ENCODE measurements at regions not wholly inside any gene's neighbourhood (a gene's known extent, or its start where the extent isn't known, plus 50 kb on each side); places are given as distances from the start of the nearest gene placed in this dataset.

- no peak for TF ChIP-seq RFXAP (CRISPR knock-in tag; IDR thresholded peaks at IDR 0.05; ENCODE audit: borderline replicate concordance)
- TF ChIP-seq ARHGAP35 (CRISPR knock-in tag; IDR thresholded peaks at IDR 0.05; ENCODE audit: borderline replicate concordance), result no peak
- TF ChIP-seq MYPOP (CRISPR knock-in tag; IDR thresholded peaks at IDR 0.05), result no peak
- TF ChIP-seq AKAP8 (CRISPR knock-in tag; IDR thresholded peaks at IDR 0.05), result no peak
- TF ChIP-seq ATF4 (CRISPR knock-in tag; IDR thresholded peaks at IDR 0.05), result no peak
- no peak for TF ChIP-seq ZBTB46 (CRISPR knock-in tag; IDR thresholded peaks at IDR 0.05; ENCODE audit: borderline replicate concordance)
- no peak for TF ChIP-seq ETV6 (CRISPR knock-in tag; conservative IDR thresholded peaks at IDR 0.05)
- no peak for TF ChIP-seq DMTF1 (CRISPR knock-in tag; IDR thresholded peaks at IDR 0.05)
- no peak for TF ChIP-seq ZNF7 (CRISPR knock-in tag; IDR thresholded peaks at IDR 0.05)
- TF ChIP-seq ZC3H13 (CRISPR knock-in tag; IDR thresholded peaks at IDR 0.05), result no peak
- no peak for TF ChIP-seq HIVEP1 (CRISPR knock-in tag; IDR thresholded peaks at IDR 0.05)
- no peak for TF ChIP-seq LCORL (IDR thresholded peaks at IDR 0.05)
- TF ChIP-seq LCORL (CRISPR knock-in tag; IDR thresholded peaks at IDR 0.05), result no peak
- TF ChIP-seq ZBED4 (CRISPR knock-in tag; IDR thresholded peaks at IDR 0.05; ENCODE audit: borderline replicate concordance), result no peak
- Histone ChIP-seq H3K36me3 (replicated peaks in 1 of 2; ENCODE audit: control insufficient read depth in 1 of 2, insufficient read depth in 2 of 2, low read length in 2 of 2) (no peaks in the 10 kb centered on the region), H4K20me1 (ENCODE audit: insufficient read depth, low read length) (no peaks in the 10 kb centered on the region), H3K9me3 (ENCODE audit: low read length) (no peaks in the 10 kb centered on the region), H3K27me3 (ENCODE audit: control insufficient read depth in 1 of 2, insufficient read depth in 2 of 2, low read length in 2 of 2) (no peaks in the 10 kb centered on the region), H2AFZ (ENCODE audit: low read length) (no peak overlapping the region), H3K27ac (ENCODE audit: extremely low read length, insufficient read depth, low read length) (no peak overlapping the region), H3K9ac (ENCODE audit: insufficient read depth, low read depth, low read length) (no peak overlapping the region), H3K4me3 (replicated peaks in 1 of 3; ENCODE audit: insufficient read depth in 1 of 3, low read depth in 2 of 3, low read length in 3 of 3) (no peak overlapping the region), H3K4me2 (ENCODE audit: low read depth, low read length) (no peak overlapping the region), H3K79me2 (ENCODE audit: insufficient read depth, low read length) (no peaks in the 10 kb centered on the region), H3K4me1 (ENCODE audit: insufficient read depth, low read length) (no peaks in the 10 kb centered on the region)
- POLR2A ChIA-PET, result interaction anchor here (0.6 kb wide), 1 partner anchor 21 kb away, joined by 3 read pairs; no protein-coding TSS in a partner anchor
- 70% methylated on average over 1 of the region's 1 CpG for WGBS (ENCODE audit: low lambda C conversion rate)
- CTCF ChIA-PET (ENCODE audit: low intra/inter-chr PET ratio, low total read pairs), result no interaction called here
- ATAC-seq, result no peak
- no TSS peak for BruUV-seq (replicated peaks)
- in situ Hi-C loops (cut with HindIII; ENCODE audit: extremely low pct_ligation_motif_present, low pct_unique_long_range_greater_than_20kb) (loop anchor here (25.0 kb wide), 1 partner anchor 501 kb away; no protein-coding TSS in a partner anchor), intact Hi-C loops (cut with micrococcal nuclease; ENCODE audit: unreplicated experiment) (loop anchor here (2.0 kb wide), 2 partner anchors 253 to 433 kb away; no protein-coding TSS in a partner anchor)
- no peak for FAIRE-seq
- no peak for DNase-seq (ENCODE audit: low spot score)
These were observed 55.1 kb downstream of the RTL9 start for GRCh38 chrX:110413727-110414124.

All from HepG2 (cell line).